ENCODE measurements at regions not wholly inside any gene's neighbourhood (a gene's known extent, or its start where the extent isn't known, plus 50 kb on each side); places are given as distances from the start of the nearest gene placed in this dataset.

- Histone ChIP-seq H3K27ac (ENCODE audit: insufficient read length, low read depth, low read length) (no peak overlapping the region), H3K9ac (ENCODE audit: extremely low read depth, insufficient read length, low read length) (no peak overlapping the region), H2BK120ac (ENCODE audit: low read depth, low read length, poor library complexity, severe bottlenecking) (no peak overlapping the region), H2BK15ac (ENCODE audit: low read depth, low read length) (no peak overlapping the region), H3K4me1 (ENCODE audit: insufficient read depth, low read length) (no peaks in the 10 kb centered on the region), H2BK5ac (ENCODE audit: insufficient read length, low read length) (no peak overlapping the region), H3K4ac (ENCODE audit: low read depth, low read length) (no peak overlapping the region), H3K9me3 (ENCODE audit: control insufficient read depth, low read depth, low read length) (no peaks in the 10 kb centered on the region), H2BK12ac (ENCODE audit: insufficient read length, low read depth, low read length) (no peak overlapping the region), H3K27me3 (ENCODE audit: insufficient read depth, low read length) (no peaks in the 10 kb centered on the region), H2BK20ac (ENCODE audit: low read depth, low read length, poor library complexity, severe bottlenecking) (no peak overlapping the region), H3K18ac (ENCODE audit: insufficient read length, low read depth, low read length) (no peak overlapping the region), H3K14ac (ENCODE audit: insufficient read depth, low read length) (no peak overlapping the region), H3K56ac (ENCODE audit: insufficient read length, low read depth, low read length) (no peak overlapping the region), H2AFZ (ENCODE audit: low read length) (no peak overlapping the region), H4K5ac (ENCODE audit: insufficient read length, low read depth, low read length) (no peak overlapping the region), H3K23me2 (ENCODE audit: insufficient read length, low read depth, low read length, poor library complexity, severe bottlenecking) (no peaks in the 10 kb centered on the region), H3T11ph (ENCODE audit: low read length) (no peak overlapping the region), H4K8ac (replicated peaks; ENCODE audit: insufficient read length, low read depth, low read length) (no peak overlapping the region), H4K91ac (ENCODE audit: insufficient read length, low read depth, low read length) (no peak overlapping the region), H2AK5ac (ENCODE audit: insufficient read length, low read length) (no peak overlapping the region), H3K79me1 (ENCODE audit: insufficient read depth, low read depth, low read length, poor library complexity, severe bottlenecking) (no peaks in the 10 kb centered on the region), H3K4me2 (ENCODE audit: insufficient read depth, insufficient read length, low read length) (no peak overlapping the region), H3K23ac (ENCODE audit: insufficient read length, low read depth, low read length) (no peak overlapping the region), H4K20me1 (ENCODE audit: control insufficient read depth, insufficient read depth, insufficient read length) (no peaks in the 10 kb centered on the region), H3K79me2 (ENCODE audit: insufficient read depth, low read length) (no peaks in the 10 kb centered on the region)
- WGBS (ENCODE audit: extremely low coverage, insufficient read length, low lambda C conversion rate), result no CpG with 5 or more reads among the region's 14 CpGs
- no peaks in the 10 kb centered on the region for H3K27me3 Mint-ChIP-seq (ENCODE audit: low read depth)
- no peaks in the 10 kb centered on the region for H3K36me3 Mint-ChIP-seq (ENCODE audit: insufficient read depth in 1 of 3, low read depth in 3 of 3)
- H3K4me3 Mint-ChIP-seq, result no peak overlapping the region
- TF ChIP-seq CTCF (conservative IDR thresholded peaks at IDR 0.05), result no peak
- H3K4me1 Mint-ChIP-seq, result no peaks in the 10 kb centered on the region
- no peaks in the 10 kb centered on the region for H3K9me3 Mint-ChIP-seq
- DNase-seq, result no peak
- H3K27ac Mint-ChIP-seq, result no peak overlapping the region
These were observed 369.4 kb downstream of the CDH9 start for GRCh38 chr5:26669031-26669430.
